ENCODE measurements at regions not wholly inside any gene's neighbourhood (a gene's known extent, or its start where the extent isn't known, plus 50 kb on each side); places are given as distances from the start of the nearest gene placed in this dataset.

DNA sequence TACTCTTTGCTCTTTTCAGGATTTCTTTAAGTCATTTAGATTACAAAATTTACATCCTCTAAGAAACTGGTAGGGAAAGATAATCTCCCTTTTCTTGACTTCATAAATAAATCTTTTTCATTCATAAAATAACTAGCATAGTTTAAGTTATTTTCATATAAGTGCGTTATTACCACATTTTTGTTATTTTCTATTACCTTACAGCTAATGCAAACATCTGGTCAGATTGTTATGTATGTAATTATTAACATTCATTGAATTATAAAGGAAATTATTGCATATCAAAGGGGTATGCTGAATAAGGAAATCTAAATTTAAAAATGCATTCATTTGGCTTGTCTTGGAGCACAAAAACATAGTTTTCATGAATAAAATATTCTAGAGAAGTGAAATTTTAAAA, 55.3 kb upstream of the SLITRK1 start:
- DNase-seq (ENCODE audit: low read depth), result no peak

DNA sequence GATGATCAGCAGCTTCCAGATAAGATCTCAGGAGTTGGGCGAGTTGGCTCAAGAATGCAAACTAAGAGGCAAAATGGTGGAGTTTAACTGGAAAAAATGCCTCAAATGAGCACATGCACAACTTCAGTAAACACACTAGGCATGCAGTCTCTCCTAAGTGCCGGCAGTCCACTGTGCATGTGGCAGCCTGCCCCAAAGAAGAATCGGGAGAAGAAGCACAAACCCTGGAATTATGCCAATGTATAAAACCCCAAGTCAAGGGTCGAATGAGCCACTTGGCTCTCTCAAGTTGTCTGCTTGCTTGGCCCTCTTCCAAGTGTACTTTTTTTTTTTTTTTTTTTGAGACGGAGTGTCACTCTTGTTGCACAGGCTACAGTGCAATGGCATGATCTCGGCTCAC, 53.3 kb upstream of the SLITRK1 start:
- no peak for DNase-seq (ENCODE audit: low read depth)

All from activated T-helper 1 cell treated with Interleukin-2 at 50 U/mL for 16 hours (primary cell).